ENCODE measurements at regions not wholly inside any gene's neighbourhood (a gene's known extent, or its start where the extent isn't known, plus 50 kb on each side); places are given as distances from the start of the nearest gene placed in this dataset.

DNA sequence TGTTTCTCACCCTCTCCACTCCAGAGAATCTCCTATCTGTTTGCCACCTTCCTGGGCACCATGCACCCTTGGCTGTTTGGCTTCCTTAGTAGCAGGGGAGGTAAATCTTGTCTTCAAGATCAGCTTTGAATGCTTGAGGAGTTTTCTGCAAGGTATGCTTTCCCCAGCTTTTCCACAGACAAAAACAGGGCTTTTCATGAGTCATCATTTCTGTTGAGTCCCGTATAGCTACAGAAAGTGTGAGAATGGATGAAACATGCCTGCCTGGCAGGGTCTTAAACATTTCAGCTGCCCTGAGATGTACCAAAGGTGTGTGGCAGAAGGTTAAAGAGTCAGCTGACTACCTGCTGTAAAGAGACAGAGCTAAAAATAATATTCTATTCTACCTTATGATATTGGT, 875.2 kb upstream of the EEF2KMT start:
- H3K4me3 ChIP-seq (ENCODE audit: low read depth, low read length) = no peak overlapping the region
- WGBS (ENCODE audit: extremely low coverage, insufficient coverage, insufficient read length) = no CpG with 5 or more reads among the region's 1 CpG
- H3K79me2 ChIP-seq (ENCODE audit: control insufficient read depth, insufficient read depth, low read length, poor library complexity) = no peaks in the 10 kb centered on the region
- no peaks in the 10 kb centered on the region for H3K9me3 ChIP-seq (ENCODE audit: insufficient read depth, low read depth, low read length)
- no peaks in the 10 kb centered on the region for H3K79me1 ChIP-seq (ENCODE audit: low read length)
- H3K4ac ChIP-seq (ENCODE audit: low read depth, low read length) = no peak overlapping the region
- H4K12ac ChIP-seq (ENCODE audit: low read depth, low read length) = no peak overlapping the region
- H2BK120ac ChIP-seq (ENCODE audit: insufficient read depth, low read length, poor library complexity) = no peak overlapping the region
- H3K27ac ChIP-seq (ENCODE audit: low read depth, low read length) = no peak overlapping the region
- H3K36me3 ChIP-seq (ENCODE audit: control insufficient read depth in 1 of 2, insufficient read depth in 2 of 2, low read length in 2 of 2) = no peaks in the 10 kb centered on the region
- no peak overlapping the region for H2AK5ac ChIP-seq (ENCODE audit: low read length)
- no peak for DNase-seq
- H2BK5ac ChIP-seq (ENCODE audit: low read depth, low read length, poor library complexity) = no peak overlapping the region
- no peak overlapping the region for H3K14ac ChIP-seq (ENCODE audit: low read length)
- no peak overlapping the region for H3K9ac ChIP-seq (ENCODE audit: low read length)
- H3K4me1 ChIP-seq (ENCODE audit: control insufficient read depth in 1 of 2, insufficient read depth in 2 of 2, low read length in 2 of 2) = no peaks in the 10 kb centered on the region
- no peak overlapping the region for H3K18ac ChIP-seq (ENCODE audit: low read length)
- no peak overlapping the region for H4K91ac ChIP-seq (ENCODE audit: low read depth, low read length)
- H2AFZ ChIP-seq (ENCODE audit: insufficient read depth, low read length, poor library complexity) = no peak overlapping the region
- H3K4me2 ChIP-seq (ENCODE audit: low read length) = no peak overlapping the region
- no peak overlapping the region for H2BK12ac ChIP-seq (ENCODE audit: low read length)
- H3K27me3 ChIP-seq (ENCODE audit: insufficient read depth, low read length) = no peaks in the 10 kb centered on the region
- H4K8ac ChIP-seq (ENCODE audit: low read depth, low read length) = no peak overlapping the region
- H3K23ac ChIP-seq (ENCODE audit: low read length) = no peak overlapping the region

DNA sequence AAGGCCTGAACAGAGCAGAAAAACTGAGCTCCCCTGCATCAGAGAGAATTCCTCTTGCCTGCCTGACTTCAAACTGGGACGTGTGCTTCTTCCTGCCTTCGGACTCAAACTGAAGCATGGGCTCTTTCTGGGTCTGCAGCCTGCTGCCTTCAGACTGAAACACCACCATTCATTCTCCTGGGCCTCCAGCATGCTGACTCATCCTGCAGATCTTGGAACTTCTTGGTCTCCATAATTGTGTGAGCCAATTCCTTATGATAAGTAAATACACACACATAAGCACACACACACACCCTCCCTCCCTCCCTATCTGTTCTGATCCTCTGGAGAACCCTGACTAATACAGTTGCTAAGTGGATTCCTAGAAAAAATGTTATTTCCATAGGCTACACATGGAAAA, 874.3 kb upstream of the EEF2KMT start:
- H3K4me2 ChIP-seq (ENCODE audit: low read length) = no peak overlapping the region
- H2BK12ac ChIP-seq (ENCODE audit: low read length) = no peak overlapping the region
- no peaks in the 10 kb centered on the region for H3K79me2 ChIP-seq (ENCODE audit: control insufficient read depth, insufficient read depth, low read length, poor library complexity)
- no peak overlapping the region for H2AK5ac ChIP-seq (ENCODE audit: low read length)
- no peak overlapping the region for H3K4ac ChIP-seq (ENCODE audit: low read depth, low read length)
- no peaks in the 10 kb centered on the region for H3K27me3 ChIP-seq (ENCODE audit: insufficient read depth, low read length)
- H4K8ac ChIP-seq (ENCODE audit: low read depth, low read length) = no peak overlapping the region
- no peaks in the 10 kb centered on the region for H3K4me1 ChIP-seq (ENCODE audit: control insufficient read depth in 1 of 2, insufficient read depth in 2 of 2, low read length in 2 of 2)
- H2BK5ac ChIP-seq (ENCODE audit: low read depth, low read length, poor library complexity) = no peak overlapping the region
- H4K12ac ChIP-seq (ENCODE audit: low read depth, low read length) = no peak overlapping the region
- DNase-seq = no peak
- H3K9me3 ChIP-seq (ENCODE audit: insufficient read depth, low read depth, low read length) = no peaks in the 10 kb centered on the region
- no peak overlapping the region for H3K4me3 ChIP-seq (ENCODE audit: low read depth, low read length)
- no peaks in the 10 kb centered on the region for H3K36me3 ChIP-seq (ENCODE audit: control insufficient read depth in 1 of 2, insufficient read depth in 2 of 2, low read length in 2 of 2)
- no peak overlapping the region for H3K14ac ChIP-seq (ENCODE audit: low read length)
- no peak overlapping the region for H3K27ac ChIP-seq (ENCODE audit: low read depth, low read length)
- H3K18ac ChIP-seq (ENCODE audit: low read length) = no peak overlapping the region
- no peak overlapping the region for H2BK120ac ChIP-seq (ENCODE audit: insufficient read depth, low read length, poor library complexity)
- no CpG with 5 or more reads among the region's 2 CpGs for WGBS (ENCODE audit: extremely low coverage, insufficient coverage, insufficient read length)
- no peak overlapping the region for H3K23ac ChIP-seq (ENCODE audit: low read length)
- H3K79me1 ChIP-seq (ENCODE audit: low read length) = no peaks in the 10 kb centered on the region
- H3K9ac ChIP-seq (ENCODE audit: low read length) = no peak overlapping the region
- H4K91ac ChIP-seq (ENCODE audit: low read depth, low read length) = no peak overlapping the region
- H2AFZ ChIP-seq (ENCODE audit: insufficient read depth, low read length, poor library complexity) = no peak overlapping the region

DNA sequence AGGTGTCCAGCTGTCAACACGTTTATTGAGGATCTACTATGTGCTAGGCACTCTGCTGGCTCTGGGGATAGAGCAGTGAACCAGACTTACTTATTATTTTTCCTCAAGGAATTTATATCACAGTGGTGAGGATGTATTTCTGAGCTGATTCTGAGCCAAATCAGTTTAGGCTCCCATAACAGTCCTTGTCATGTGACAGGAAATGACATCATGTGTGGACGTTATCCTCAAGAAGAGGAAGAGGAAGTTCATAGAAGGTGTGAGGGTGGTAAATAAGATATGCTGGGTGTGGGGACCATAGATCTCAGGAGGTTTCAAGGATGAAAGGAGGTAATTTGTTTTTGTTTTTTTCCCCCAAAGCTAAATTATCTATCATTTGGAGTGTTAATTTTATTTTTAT, 873.5 kb upstream of the EEF2KMT start:
- Histone ChIP-seq H2BK5ac (ENCODE audit: low read depth, low read length, poor library complexity) (no peak overlapping the region), H3K79me2 (ENCODE audit: control insufficient read depth, insufficient read depth, low read length, poor library complexity) (no peaks in the 10 kb centered on the region), H3K4ac (ENCODE audit: low read depth, low read length) (no peak overlapping the region), H2BK120ac (ENCODE audit: insufficient read depth, low read length, poor library complexity) (no peak overlapping the region), H3K4me1 (ENCODE audit: control insufficient read depth in 1 of 2, insufficient read depth in 2 of 2, low read length in 2 of 2) (no peaks in the 10 kb centered on the region), H3K27ac (ENCODE audit: low read depth, low read length) (no peak overlapping the region), H3K4me3 (ENCODE audit: low read depth, low read length) (no peak overlapping the region), H3K9me3 (ENCODE audit: insufficient read depth, low read depth, low read length) (no peaks in the 10 kb centered on the region), H3K9ac (ENCODE audit: low read length) (no peak overlapping the region), H2BK12ac (ENCODE audit: low read length) (no peak overlapping the region), H3K36me3 (ENCODE audit: control insufficient read depth in 1 of 2, insufficient read depth in 2 of 2, low read length in 2 of 2) (no peaks in the 10 kb centered on the region), H3K14ac (ENCODE audit: low read length) (no peak overlapping the region), H4K8ac (ENCODE audit: low read depth, low read length) (no peak overlapping the region), H4K91ac (ENCODE audit: low read depth, low read length) (no peak overlapping the region), H3K27me3 (ENCODE audit: insufficient read depth, low read length) (no peaks in the 10 kb centered on the region), H3K4me2 (ENCODE audit: low read length) (no peak overlapping the region), H3K23ac (ENCODE audit: low read length) (no peak overlapping the region), H3K79me1 (ENCODE audit: low read length) (no peaks in the 10 kb centered on the region), H2AK5ac (ENCODE audit: low read length) (no peak overlapping the region), H3K18ac (ENCODE audit: low read length) (no peak overlapping the region), H2AFZ (ENCODE audit: insufficient read depth, low read length, poor library complexity) (no peak overlapping the region), H4K12ac (ENCODE audit: low read depth, low read length) (no peak overlapping the region)
- DNase-seq = no peak
- no CpG with 5 or more reads among the region's 2 CpGs for WGBS (ENCODE audit: extremely low coverage, insufficient coverage, insufficient read length)

DNA sequence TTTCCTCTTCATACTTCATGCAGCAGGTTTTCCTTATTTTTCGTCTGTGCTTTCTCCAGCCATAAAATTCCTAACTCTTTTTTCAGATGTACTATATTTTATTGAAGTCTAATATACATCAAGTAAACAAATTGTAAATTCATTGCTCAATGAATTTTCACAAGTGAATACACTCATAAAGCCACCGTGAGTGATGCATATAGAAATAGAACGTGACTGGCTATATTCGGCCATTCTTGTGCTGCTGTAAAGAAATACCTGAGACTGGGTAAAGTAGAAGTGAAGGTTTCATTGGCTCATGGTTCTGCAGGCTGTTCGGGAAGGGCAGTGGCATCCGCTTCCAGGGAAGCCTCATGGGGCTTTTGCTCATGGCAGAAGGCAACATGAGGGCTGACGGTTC, 868.4 kb upstream of the EEF2KMT start:
- Histone ChIP-seq H3K23ac (ENCODE audit: low read length) (no peak overlapping the region), H3K4me3 (ENCODE audit: low read depth, low read length) (no peak overlapping the region), H3K36me3 (ENCODE audit: control insufficient read depth in 1 of 2, insufficient read depth in 2 of 2, low read length in 2 of 2) (no peaks in the 10 kb centered on the region), H3K27me3 (ENCODE audit: insufficient read depth, low read length) (no peaks in the 10 kb centered on the region), H3K27ac (ENCODE audit: low read depth, low read length) (no peak overlapping the region), H2AK5ac (ENCODE audit: low read length) (no peak overlapping the region), H3K4ac (ENCODE audit: low read depth, low read length) (no peak overlapping the region), H3K4me1 (ENCODE audit: control insufficient read depth in 1 of 2, insufficient read depth in 2 of 2, low read length in 2 of 2) (no peaks in the 10 kb centered on the region), H3K79me1 (ENCODE audit: low read length) (no peaks in the 10 kb centered on the region), H3K18ac (ENCODE audit: low read length) (no peak overlapping the region), H3K4me2 (ENCODE audit: low read length) (no peak overlapping the region), H2BK12ac (ENCODE audit: low read length) (no peak overlapping the region), H3K9ac (ENCODE audit: low read length) (no peak overlapping the region), H3K9me3 (ENCODE audit: insufficient read depth, low read depth, low read length) (no peaks in the 10 kb centered on the region), H2AFZ (ENCODE audit: insufficient read depth, low read length, poor library complexity) (no peak overlapping the region), H4K8ac (ENCODE audit: low read depth, low read length) (no peak overlapping the region), H4K91ac (ENCODE audit: low read depth, low read length) (no peak overlapping the region), H3K79me2 (ENCODE audit: control insufficient read depth, insufficient read depth, low read length, poor library complexity) (no peaks in the 10 kb centered on the region), H2BK5ac (ENCODE audit: low read depth, low read length, poor library complexity) (no peak overlapping the region), H2BK120ac (ENCODE audit: insufficient read depth, low read length, poor library complexity) (no peak overlapping the region), H4K12ac (ENCODE audit: low read depth, low read length) (no peak overlapping the region), H3K14ac (ENCODE audit: low read length) (no peak overlapping the region)
- WGBS (ENCODE audit: extremely low coverage, insufficient coverage, insufficient read length) = no CpG with 5 or more reads among the region's 7 CpGs
- no peak for DNase-seq
